ENCODE measurements at regions not wholly inside any gene's neighbourhood (a gene's known extent, or its start where the extent isn't known, plus 50 kb on each side); places are given as distances from the start of the nearest gene placed in this dataset.
A peak's percentile ranks its signal among the peaks of the same experiment; 100 is the strongest.
"Not testable (repeated sequence)": the region's sequence is repeated elsewhere in the genome, so short reads cannot be mapped to it uniquely, and the experiment has no call there.

- peak in 5 of 11 donors; percentile 4 to 18 (median 8) for DNase-seq (ENCODE audit: extremely low read depth in 1 of 11, low read depth in 9 of 11, low spot score in 4 of 11)
These were observed 263.1 kb upstream of the RGMB start for GRCh38 chr5:98510143-98510985.

- no peak for DNase-seq (ENCODE audit: extremely low read depth in 1 of 11, low read depth in 9 of 11, low spot score in 4 of 11)
These were observed 260.1 kb upstream of the RGMB start for GRCh38 chr5:98513380-98513779.

- no peak for DNase-seq (ENCODE audit: extremely low read depth in 1 of 11, low read depth in 9 of 11, low spot score in 4 of 11)
These were observed 259.2 kb upstream of the RGMB start for GRCh38 chr5:98514215-98514614.

- no peak for DNase-seq (ENCODE audit: extremely low read depth in 1 of 11, low read depth in 9 of 11, low spot score in 4 of 11)
These were observed 256.8 kb upstream of the RGMB start for GRCh38 chr5:98516701-98517100.

GRCh38 chr5:98517560-98518366, 255.7 kb upstream of the RGMB start:
- DNase-seq (ENCODE audit: extremely low read depth in 1 of 11, low read depth in 9 of 11, low spot score in 4 of 11) = no peak

- DNase-seq (ENCODE audit: extremely low read depth in 1 of 11, low read depth in 9 of 11, low spot score in 4 of 11) = no peak
These were observed 254.7 kb upstream of the RGMB start for GRCh38 chr5:98518754-98519153.

GRCh38 chr5:98519571-98519970, 253.9 kb upstream of the RGMB start:
- DNase-seq (ENCODE audit: extremely low read depth in 1 of 11, low read depth in 9 of 11, low spot score in 4 of 11) = no peak

- DNase-seq (ENCODE audit: extremely low read depth in 1 of 11, low read depth in 9 of 11, low spot score in 4 of 11) = no peak
These were observed 251.6 kb upstream of the RGMB start for GRCh38 chr5:98521821-98522220.

- no peak for DNase-seq (ENCODE audit: extremely low read depth in 1 of 11, low read depth in 9 of 11, low spot score in 4 of 11)
These were observed 248.7 kb upstream of the RGMB start for GRCh38 chr5:98524773-98525172.

GRCh38 chr5:98527846-98528245, 245.6 kb upstream of the RGMB start:
- no peak for DNase-seq (ENCODE audit: extremely low read depth in 1 of 11, low read depth in 9 of 11, low spot score in 4 of 11)

- no peak for DNase-seq (ENCODE audit: extremely low read depth in 1 of 11, low read depth in 9 of 11, low spot score in 4 of 11)
These were observed 244.1 kb upstream of the RGMB start for GRCh38 chr5:98529321-98529720.

- DNase-seq (ENCODE audit: extremely low read depth in 1 of 11, low read depth in 9 of 11, low spot score in 4 of 11) = no peak
These were observed 243.2 kb upstream of the RGMB start for GRCh38 chr5:98530224-98530623.

GRCh38 chr5:98535901-98536300, 237.6 kb upstream of the RGMB start:
- DNase-seq (ENCODE audit: extremely low read depth in 1 of 11, low read depth in 9 of 11, low spot score in 4 of 11) = no peak

GRCh38 chr5:98540056-98540455, 233.4 kb upstream of the RGMB start:
- no peak for DNase-seq (ENCODE audit: extremely low read depth in 1 of 11, low read depth in 9 of 11, low spot score in 4 of 11)

GRCh38 chr5:98541641-98542040, 231.8 kb upstream of the RGMB start:
- DNase-seq (ENCODE audit: extremely low read depth in 1 of 11, low read depth in 9 of 11, low spot score in 4 of 11) = no peak

GRCh38 chr5:98543490-98543889, 230.0 kb upstream of the RGMB start:
- DNase-seq (ENCODE audit: extremely low read depth in 1 of 11, low read depth in 9 of 11, low spot score in 4 of 11) = no peak

GRCh38 chr5:98546924-98547323, 226.5 kb upstream of the RGMB start:
- not testable (repeated sequence) for DNase-seq (ENCODE audit: extremely low read depth in 1 of 11, low read depth in 9 of 11, low spot score in 4 of 11)

- no peak for DNase-seq (ENCODE audit: extremely low read depth in 1 of 11, low read depth in 9 of 11, low spot score in 4 of 11)
These were observed 216.8 kb upstream of the RGMB start for GRCh38 chr5:98556712-98557111.

GRCh38 chr5:98557916-98558315, 215.5 kb upstream of the RGMB start:
- no peak for DNase-seq (ENCODE audit: extremely low read depth in 1 of 11, low read depth in 9 of 11, low spot score in 4 of 11)

- DNase-seq (ENCODE audit: extremely low read depth in 1 of 11, low read depth in 9 of 11, low spot score in 4 of 11) = no peak
These were observed 209.4 kb upstream of the RGMB start for GRCh38 chr5:98563885-98564653.
